CD4-positive, CD25-positive, alpha-beta regulatory T cell (primary cell): ENCODE measurements at regions not wholly inside any gene's neighbourhood (a gene's known extent, or its start where the extent isn't known, plus 50 kb on each side); places are given as distances from the start of the nearest gene placed in this dataset.

Experiments used
- ATAC-seq, 2 donors: fragments of 150-1000 bp; cut with Tn5 transposase; one replicate each; pipeline ENCODE4 v1.10.0; 2021; ENCODE audit warnings: low read depth in 2 of 2, moderate number of reproducible peaks in 2 of 2, moderate library complexity in 1 of 2
- DNase-seq, 3 donors: peaks; one replicate each; pipeline versions ENCODE4 v3.0.0 to v3.0.0-alpha.2; 2012 to 2022; ENCODE audit warnings: mixed read lengths in 1 of 3
- H3K27ac ChIP-seq: one replicate; pipeline ENCODE4 v1.7.0; 2013; ENCODE audit warnings: mild to moderate bottlenecking, low read length; ENCODE audit not compliant: insufficient read depth, poor library complexity, severe bottlenecking
- H3K27me3 ChIP-seq: one replicate; pipeline ENCODE4 v1.7.0; 2013; ENCODE audit warnings: low read length; ENCODE audit not compliant: control insufficient read depth, insufficient read depth
- H3K36me3 ChIP-seq: one replicate; pipeline ENCODE4 v1.7.0; 2013; ENCODE audit warnings: mild to moderate bottlenecking, low read length, moderate library complexity; ENCODE audit not compliant: control insufficient read depth, insufficient read depth
- H3K4me1 ChIP-seq: 2 replicates; pipeline ENCODE4 v1.7.0; 2013; ENCODE audit warnings: mild to moderate bottlenecking, low read length; ENCODE audit not compliant: insufficient read depth, control insufficient read depth, poor library complexity, severe bottlenecking
- H3K4me3 ChIP-seq: one replicate; pipeline ENCODE4 v1.7.0; 2013; ENCODE audit warnings: low read depth, mild to moderate bottlenecking, low read length, moderate library complexity
- H3K9me3 ChIP-seq, 2 experiments: 1 replicate in 1 of 2; 2 replicates in 1 of 2; pipeline ENCODE4 v1.7.0; 2013; ENCODE audit warnings: low read length in 2 of 2, mild to moderate bottlenecking in 1 of 2, moderate library complexity in 1 of 2; ENCODE audit not compliant: control insufficient read depth in 2 of 2
- H3K27ac Mint-ChIP-seq, 3 donors: one replicate each; pipeline ENCODE4 v1.8.0; 2020 to 2022; ENCODE audit warnings: mild to moderate bottlenecking in 3 of 3, mixed read lengths in 3 of 3, moderate library complexity in 2 of 3
- H3K27me3 Mint-ChIP-seq: one replicate; pipeline ENCODE4 v1.8.0; 2022; ENCODE audit warnings: mild to moderate bottlenecking, mixed read lengths
- H3K36me3 Mint-ChIP-seq: one replicate; pipeline ENCODE4 v1.8.0; 2020; ENCODE audit warnings: mixed read lengths
- H3K4me1 Mint-ChIP-seq, 4 donors: one replicate each; pipeline ENCODE4 v1.8.0; 2020 to 2022; ENCODE audit warnings: mixed read lengths in 4 of 4, mild to moderate bottlenecking in 1 of 4
- H3K4me3 Mint-ChIP-seq, 4 donors: one replicate each; pipeline ENCODE4 v1.8.0; 2020 to 2022; ENCODE audit warnings: mild to moderate bottlenecking in 4 of 4, mixed read lengths in 4 of 4, moderate library complexity in 3 of 4
- H3K9me3 Mint-ChIP-seq, 7 donors: one replicate each; pipeline ENCODE4 v1.8.0; 2020 to 2022; ENCODE audit warnings: mixed read lengths in 7 of 7, mild to moderate bottlenecking in 3 of 7, moderate library complexity in 2 of 7

DNA sequence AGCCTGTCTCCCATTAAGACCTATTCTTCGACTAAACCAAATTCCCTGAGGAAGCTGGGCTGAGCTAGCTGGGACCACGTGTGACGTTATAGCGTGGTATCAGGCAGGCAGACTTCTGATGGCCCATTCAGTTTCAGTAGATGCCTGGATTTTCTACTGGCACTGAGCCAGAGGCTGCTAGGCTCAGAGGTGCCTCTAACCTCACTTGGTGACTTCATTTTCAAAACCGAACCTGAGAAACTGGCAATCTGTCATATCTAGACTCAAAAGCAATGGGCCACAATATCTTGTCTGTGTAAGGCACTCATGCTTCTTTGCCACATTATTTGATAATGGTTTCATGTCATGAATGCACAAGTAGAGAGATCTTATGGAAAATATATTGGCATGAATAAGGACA is 352.1 kb upstream of the AZI2 start:
- Histone ChIP-seq H3K27me3 (no peaks in the 10 kb centered on the region), H3K4me1 (no peaks in the 10 kb centered on the region), H3K27ac (no peak overlapping the region), H3K4me3 (no peak overlapping the region), H3K36me3 (no peaks in the 10 kb centered on the region), H3K9me3 (peaks cover 0 to 2% of the 10 kb centered on the region in 2 experiments)
- H3K9me3 Mint-ChIP-seq = peaks cover 0 to 9% (median 0%) of the 10 kb centered on the region in 7 donors
- H3K27me3 Mint-ChIP-seq = no peaks in the 10 kb centered on the region
- DNase-seq = no peak
- no peaks in the 10 kb centered on the region for H3K4me1 Mint-ChIP-seq
- no peak overlapping the region for H3K4me3 Mint-ChIP-seq
- no peak overlapping the region for H3K27ac Mint-ChIP-seq
- no peak for ATAC-seq
- no peaks in the 10 kb centered on the region for H3K36me3 Mint-ChIP-seq

DNA sequence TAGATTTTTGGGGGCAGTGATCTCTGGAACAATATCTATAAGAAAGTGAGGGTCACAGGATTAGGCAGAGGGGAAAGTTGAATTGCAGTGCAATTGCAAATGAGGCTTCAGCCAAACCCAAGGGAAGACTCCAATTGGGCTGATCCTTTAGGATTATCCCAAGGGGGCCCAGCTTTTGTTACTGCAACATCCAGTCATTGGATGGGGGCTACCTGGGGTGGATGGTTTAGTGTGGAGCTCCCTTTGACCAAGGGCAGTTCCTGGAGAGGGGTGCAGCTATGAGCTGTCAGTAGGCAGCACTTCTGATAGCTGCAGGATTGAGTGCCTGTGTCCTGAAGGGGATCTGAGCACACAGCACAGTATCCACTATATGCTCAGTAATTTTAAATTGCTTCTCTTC is 355.2 kb upstream of the AZI2 start:
- no peak for DNase-seq

DNA sequence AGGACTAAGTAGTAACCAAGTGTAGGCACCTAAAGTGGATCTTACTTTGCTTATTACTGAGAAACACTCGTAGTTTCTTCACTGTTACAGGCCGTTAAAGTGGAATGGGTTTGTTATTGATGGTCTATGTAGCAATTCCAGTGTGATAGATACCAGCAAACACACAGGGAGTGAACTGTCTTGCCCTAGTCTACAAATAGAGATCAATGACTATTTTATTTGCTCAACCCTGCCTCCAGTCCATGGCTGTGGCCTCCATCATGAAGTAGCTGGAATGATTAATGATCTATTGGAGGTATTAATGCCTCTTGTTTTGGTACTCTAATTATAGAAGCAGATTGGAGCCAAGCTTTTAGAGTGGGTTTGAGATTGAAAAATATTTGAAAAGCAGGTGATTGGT is 362.7 kb upstream of the AZI2 start:
- Histone ChIP-seq H3K27me3 (no peaks in the 10 kb centered on the region), H3K4me1 (no peaks in the 10 kb centered on the region), H3K9me3 (no peaks in the 10 kb centered on the region), H3K4me3 (no peak overlapping the region), H3K27ac (no peak overlapping the region), H3K36me3 (no peaks in the 10 kb centered on the region)
- no peaks in the 10 kb centered on the region for H3K36me3 Mint-ChIP-seq
- H3K27me3 Mint-ChIP-seq = peaks cover 8% of the 10 kb centered on the region
- no peak overlapping the region for H3K4me3 Mint-ChIP-seq
- H3K4me1 Mint-ChIP-seq = no peaks in the 10 kb centered on the region
- peaks cover 0 to 6% (median 0%) of the 10 kb centered on the region in 7 donors for H3K9me3 Mint-ChIP-seq
- ATAC-seq (no peak), DNase-seq (no peak)
- H3K27ac Mint-ChIP-seq = no peak overlapping the region

More for the DNA sequence above, 355.2 kb upstream of the AZI2 start:
- H3K27ac Mint-ChIP-seq = no peak overlapping the region
- H3K27me3 Mint-ChIP-seq = no peaks in the 10 kb centered on the region
- no peaks in the 10 kb centered on the region for H3K36me3 Mint-ChIP-seq
- no peaks in the 10 kb centered on the region for H3K27me3 ChIP-seq
- H3K4me1 ChIP-seq = no peaks in the 10 kb centered on the region
- H3K9me3 Mint-ChIP-seq = peaks cover 0 to 7% (median 0%) of the 10 kb centered on the region in 7 donors
- H3K4me3 ChIP-seq = no peak overlapping the region
- H3K27ac ChIP-seq = no peak overlapping the region
- H3K9me3 ChIP-seq = peaks cover 0 to 2% of the 10 kb centered on the region in 2 experiments
- ATAC-seq = no peak
- H3K4me1 Mint-ChIP-seq = no peaks in the 10 kb centered on the region
- no peaks in the 10 kb centered on the region for H3K36me3 ChIP-seq
- H3K4me3 Mint-ChIP-seq = peak overlapping the region in 1 of 4 donors; percentile 70

DNA sequence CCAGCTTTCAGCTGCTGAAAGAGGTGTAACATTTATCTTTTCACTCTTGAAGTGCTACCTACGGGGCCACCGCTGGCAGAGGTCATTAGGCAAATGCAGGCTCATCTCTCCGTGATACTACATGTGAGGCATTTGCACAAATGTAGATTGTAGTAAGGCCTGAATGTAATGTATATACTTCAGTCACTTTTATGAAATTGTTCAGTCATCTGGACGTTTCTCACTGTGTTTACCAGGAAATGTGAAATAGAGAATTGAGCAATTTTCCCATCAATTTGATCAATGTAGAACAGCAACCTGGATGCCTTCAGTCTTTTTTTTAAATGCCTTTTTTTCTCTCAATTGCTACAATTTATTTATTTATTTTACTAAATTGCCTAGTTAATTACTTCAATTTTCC is 368.3 kb upstream of the AZI2 start:
- Histone ChIP-seq H3K4me3 (no peak overlapping the region), H3K9me3 (no peaks in the 10 kb centered on the region), H3K27me3 (no peaks in the 10 kb centered on the region), H3K4me1 (no peaks in the 10 kb centered on the region), H3K36me3 (no peaks in the 10 kb centered on the region), H3K27ac (no peak overlapping the region)
- peaks cover 0 to 9% (median 0%) of the 10 kb centered on the region in 7 donors for H3K9me3 Mint-ChIP-seq
- H3K4me1 Mint-ChIP-seq = no peaks in the 10 kb centered on the region
- no peak for ATAC-seq
- H3K27me3 Mint-ChIP-seq = peaks cover 8% of the 10 kb centered on the region
- H3K27ac Mint-ChIP-seq = no peak overlapping the region
- H3K4me3 Mint-ChIP-seq = no peak overlapping the region
- no peaks in the 10 kb centered on the region for H3K36me3 Mint-ChIP-seq
- DNase-seq = no peak

DNA sequence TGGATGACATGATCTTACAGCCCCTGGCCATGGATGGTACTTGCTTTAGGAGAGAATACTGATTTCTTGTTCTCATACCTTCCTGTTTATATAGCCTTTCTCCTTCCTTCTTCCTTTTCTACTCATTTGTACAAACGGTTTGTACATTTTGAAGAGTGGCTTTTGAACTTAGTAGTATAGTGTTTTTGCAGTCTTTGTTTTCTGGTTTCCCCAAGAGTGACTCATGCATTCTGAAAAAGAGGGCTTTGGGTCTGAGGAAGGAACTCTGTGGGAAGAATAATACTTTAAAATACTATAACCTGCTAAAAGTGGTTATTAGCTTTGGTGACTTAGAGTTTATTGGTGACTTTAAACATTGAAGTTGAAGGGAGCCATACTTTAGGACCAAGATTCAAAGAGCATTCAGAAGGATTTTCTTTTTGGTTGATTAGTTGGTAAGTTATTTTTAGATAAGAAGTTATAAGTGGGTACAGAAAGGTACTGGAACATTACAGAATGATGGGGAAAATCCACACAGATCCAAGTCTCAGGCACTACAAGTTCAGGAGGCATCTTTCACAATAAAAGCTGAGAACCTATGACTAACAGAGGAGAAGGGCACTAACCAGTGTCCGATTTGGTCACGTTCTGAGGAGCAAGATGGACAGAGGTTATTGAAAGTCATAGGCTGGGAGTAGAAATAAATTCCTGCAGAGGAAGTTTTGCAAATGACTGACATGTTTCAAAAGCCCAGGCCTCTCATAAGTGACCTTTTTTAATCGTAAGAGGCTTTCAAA is 369.6 kb upstream of the AZI2 start:
- Mint-ChIP-seq H3K27ac (no peak overlapping the region), H3K4me1 (no peaks in the 10 kb centered on the region), H3K9me3 (peaks cover 0 to 9% (median 4%) of the 10 kb centered on the region in 7 donors), H3K27me3 (peaks cover 6% of the 10 kb centered on the region), H3K36me3 (no peaks in the 10 kb centered on the region), H3K4me3 (no peak overlapping the region)
- Histone ChIP-seq H3K27me3 (no peaks in the 10 kb centered on the region), H3K4me1 (no peaks in the 10 kb centered on the region), H3K4me3 (no peak overlapping the region), H3K36me3 (no peaks in the 10 kb centered on the region), H3K27ac (no peak overlapping the region), H3K9me3 (no peaks in the 10 kb centered on the region)
- ATAC-seq = no peak
- DNase-seq = no peak

DNA sequence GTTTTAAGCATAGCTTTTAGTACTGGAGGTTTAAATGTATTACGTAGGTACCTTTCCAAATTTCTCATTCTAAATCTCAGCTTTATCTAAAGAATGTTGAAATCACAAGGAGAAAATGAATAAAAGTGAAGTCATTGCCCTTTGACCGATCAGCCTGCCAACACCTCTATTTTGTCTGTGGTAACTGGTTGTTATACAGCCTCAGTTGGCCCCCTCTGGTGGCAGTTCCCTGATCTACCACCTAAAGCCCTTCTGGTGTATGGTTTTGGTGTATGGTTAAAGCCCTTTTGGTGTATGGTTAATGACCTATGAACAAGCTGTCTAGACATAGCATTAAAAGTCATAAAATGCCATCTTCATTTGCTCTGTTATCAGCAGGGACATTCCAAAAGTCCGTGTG is 378.2 kb upstream of the AZI2 start:
- Histone ChIP-seq H3K36me3 (no peaks in the 10 kb centered on the region), H3K4me3 (no peak overlapping the region), H3K27me3 (no peaks in the 10 kb centered on the region), H3K4me1 (no peaks in the 10 kb centered on the region), H3K27ac (no peak overlapping the region), H3K9me3 (no peaks in the 10 kb centered on the region)
- Mint-ChIP-seq H3K27ac (no peak overlapping the region), H3K36me3 (no peaks in the 10 kb centered on the region), H3K4me1 (no peaks in the 10 kb centered on the region), H3K27me3 (no peaks in the 10 kb centered on the region), H3K9me3 (peaks cover 0 to 12% (median 3%) of the 10 kb centered on the region in 7 donors), H3K4me3 (no peak overlapping the region)
- no peak for ATAC-seq
- DNase-seq = peak in 1 of 3 donors; percentile 16

DNA sequence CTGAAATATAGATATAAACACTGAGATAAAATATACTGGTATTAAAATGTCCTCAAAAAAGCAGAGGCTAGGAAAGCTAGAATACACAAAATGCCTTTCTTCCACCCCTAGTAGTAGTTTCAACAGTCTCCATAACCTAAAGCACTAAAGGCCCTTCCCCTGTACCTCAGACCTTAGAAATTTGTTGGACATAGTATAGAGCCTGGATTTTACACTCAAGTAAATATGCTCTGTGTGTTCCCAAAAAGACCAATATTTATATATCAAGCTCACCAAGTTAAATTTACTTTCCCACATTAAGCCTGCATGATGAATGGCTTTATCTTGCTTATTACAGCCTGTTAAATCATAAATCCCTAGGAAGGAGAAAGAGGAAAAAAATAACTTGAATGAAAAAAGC is 378.7 kb upstream of the AZI2 start:
- H3K27me3 Mint-ChIP-seq = no peaks in the 10 kb centered on the region
- H3K4me1 ChIP-seq = no peaks in the 10 kb centered on the region
- no peak for DNase-seq

DNA sequence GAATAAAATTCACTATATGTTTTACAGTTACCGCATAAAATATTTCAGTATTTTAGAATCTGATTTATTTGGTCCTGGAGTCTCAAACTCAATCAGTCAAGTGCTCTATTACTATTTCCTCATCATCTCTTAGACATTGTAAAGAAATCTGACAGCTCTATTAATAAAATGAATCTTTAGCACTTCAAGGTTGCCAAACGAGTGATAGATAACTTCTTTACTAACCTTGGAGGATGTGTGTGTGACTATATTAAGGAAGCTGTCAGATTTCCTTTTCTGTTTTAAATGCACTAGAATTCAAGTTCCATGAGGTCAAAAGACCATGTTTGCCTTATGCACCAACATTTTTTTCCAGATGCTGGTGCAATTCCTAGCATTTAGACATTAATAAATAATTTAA is 389.8 kb upstream of the AZI2 start:
- Mint-ChIP-seq H3K4me3 (no peak overlapping the region), H3K36me3 (no peaks in the 10 kb centered on the region), H3K9me3 (peaks cover 0 to 13% (median 7%) of the 10 kb centered on the region in 7 donors)

More for the DNA sequence above, 378.7 kb upstream of the AZI2 start:
- Histone ChIP-seq H3K4me3 (no peak overlapping the region), H3K36me3 (no peaks in the 10 kb centered on the region), H3K9me3 (no peaks in the 10 kb centered on the region), H3K27ac (no peak overlapping the region), H3K27me3 (no peaks in the 10 kb centered on the region)
- Mint-ChIP-seq H3K27ac (no peak overlapping the region), H3K4me1 (no peaks in the 10 kb centered on the region), H3K9me3 (peaks cover 0 to 12% (median 3%) of the 10 kb centered on the region in 7 donors), H3K36me3 (no peaks in the 10 kb centered on the region), H3K4me3 (no peak overlapping the region)
- no peak for ATAC-seq

More for the DNA sequence above, 389.8 kb upstream of the AZI2 start:
- ATAC-seq (no peak), DNase-seq (no peak)
- Mint-ChIP-seq H3K27ac (no peak overlapping the region), H3K4me1 (no peaks in the 10 kb centered on the region), H3K27me3 (no peaks in the 10 kb centered on the region)
- Histone ChIP-seq H3K4me3 (no peak overlapping the region), H3K36me3 (no peaks in the 10 kb centered on the region), H3K27ac (no peak overlapping the region), H3K27me3 (no peaks in the 10 kb centered on the region), H3K4me1 (no peaks in the 10 kb centered on the region), H3K9me3 (peaks cover 0 to 4% of the 10 kb centered on the region in 2 experiments)
